Stimulated activated CD8-positive, alpha-beta memory T cell treated with anti-CD3 and anti-CD28 coated beads, Interleukin-7, amount 100 ng/mL, for 4 hours (primary cell): ENCODE measurements at regions not wholly inside any gene's neighbourhood (a gene's known extent, or its start where the extent isn't known, plus 50 kb on each side); places are given as distances from the start of the nearest gene placed in this dataset.
"Not testable (repeated sequence)": the region's sequence is repeated elsewhere in the genome, so short reads cannot be mapped to it uniquely, and the experiment has no call there.

Source experiments
- DNase-seq, 2 donors: peaks; one replicate each; pipeline ENCODE4 v3.0.0-alpha.2; 2020; ENCODE audit warnings: low read depth in 2 of 2

GRCh38 chr6:43935921-43936439 is 166.0 kb downstream of the VEGFA start:
- DNase-seq: no peak

- no peak for DNase-seq
Measured at GRCh38 chr6:43934803-43935602, 165.0 kb downstream of the VEGFA start.

GRCh38 chr6:43934183-43934802 is 164.3 kb downstream of the VEGFA start:
- no peak for DNase-seq

GRCh38 chr6:43933148-43933885 is 163.3 kb downstream of the VEGFA start:
- no peak for DNase-seq

- no peak for DNase-seq
Measured at GRCh38 chr6:43932259-43933147, 162.5 kb downstream of the VEGFA start.

GRCh38 chr6:43931201-43931600 is 161.2 kb downstream of the VEGFA start:
- no peak for DNase-seq

GRCh38 chr6:43930440-43931154 is 160.6 kb downstream of the VEGFA start:
- no peak for DNase-seq

GRCh38 chr6:43929511-43929910 is 159.5 kb downstream of the VEGFA start:
- no peak for DNase-seq

- no peak for DNase-seq
Measured at GRCh38 chr6:43927532-43928210, 157.7 kb downstream of the VEGFA start.

GRCh38 chr6:43926634-43927531 is 156.9 kb downstream of the VEGFA start:
- DNase-seq: no peak

DNA sequence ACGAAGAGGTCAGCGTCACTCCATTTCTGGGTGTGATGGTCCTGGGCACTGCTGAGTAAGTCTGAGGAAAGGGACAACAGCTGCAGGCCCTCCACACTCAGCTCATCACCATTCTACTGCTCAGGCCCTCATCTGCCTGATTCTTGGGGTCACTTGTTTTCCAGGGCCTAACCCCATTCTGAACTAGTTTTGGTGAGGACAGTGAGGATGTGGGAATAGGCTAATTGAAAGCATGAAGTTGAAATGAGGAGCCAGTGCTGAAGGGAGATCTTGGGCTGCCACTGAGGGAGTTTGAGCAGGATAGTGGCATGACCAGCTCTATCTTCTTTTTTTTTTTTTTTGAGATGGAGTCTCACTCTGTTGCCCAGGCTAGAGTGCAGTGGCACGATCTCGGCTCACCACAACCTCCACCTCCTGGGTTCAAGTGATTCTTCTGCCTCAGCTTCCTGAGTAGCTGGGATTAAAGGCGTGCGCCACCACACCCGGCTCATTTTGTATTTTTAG is 155.7 kb downstream of the VEGFA start:
- DNase-seq: not testable (repeated sequence)

GRCh38 chr6:43924222-43924702 is 154.3 kb downstream of the VEGFA start:
- peak; percentile 11 to 56 for DNase-seq

GRCh38 chr6:43923376-43924221 is 153.6 kb downstream of the VEGFA start:
- no peak for DNase-seq

DNA sequence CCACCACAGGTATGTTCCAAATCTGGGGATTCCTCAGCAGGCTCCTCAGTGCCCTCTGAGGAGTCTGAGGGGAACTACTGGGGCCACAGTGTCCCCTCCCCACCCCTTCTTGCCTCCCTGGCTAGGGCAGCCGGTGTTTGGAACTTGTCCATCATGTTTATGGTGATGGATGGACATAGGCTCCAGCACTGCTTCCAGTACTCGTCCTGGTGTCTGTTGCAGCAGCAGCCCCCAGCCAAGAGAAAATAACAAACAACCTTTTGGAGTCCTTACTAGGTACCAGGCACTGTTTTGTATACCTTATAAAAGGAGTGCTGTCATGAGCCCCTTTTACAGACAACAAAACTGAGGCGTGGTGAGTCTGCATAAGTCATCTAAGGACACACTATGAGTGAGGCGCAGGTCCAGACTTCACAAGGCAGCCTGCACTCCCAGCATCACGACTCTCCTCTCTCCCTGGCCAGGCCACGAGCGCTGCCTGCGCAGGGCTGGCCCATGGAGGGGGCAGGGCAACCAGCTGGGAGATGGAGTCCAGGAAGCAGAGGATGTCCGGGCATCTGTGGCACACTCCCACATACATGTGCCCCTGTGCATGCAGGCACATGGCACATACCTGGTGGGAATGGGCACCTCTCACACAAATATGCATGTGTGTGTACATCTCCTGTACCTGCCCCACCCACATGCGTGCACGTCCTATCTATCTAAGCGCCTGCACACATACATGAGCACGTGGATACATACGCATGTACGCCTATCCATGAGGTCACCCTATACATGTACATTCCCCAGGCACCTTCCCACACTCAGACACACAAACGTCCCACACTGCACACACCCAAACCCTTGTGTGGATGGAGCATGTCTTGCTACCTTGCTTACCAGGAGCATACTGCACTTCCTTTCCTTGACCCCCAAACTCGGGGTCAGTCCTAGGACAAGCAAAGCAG is 152.7 kb downstream of the VEGFA start:
- no peak for DNase-seq

DNA sequence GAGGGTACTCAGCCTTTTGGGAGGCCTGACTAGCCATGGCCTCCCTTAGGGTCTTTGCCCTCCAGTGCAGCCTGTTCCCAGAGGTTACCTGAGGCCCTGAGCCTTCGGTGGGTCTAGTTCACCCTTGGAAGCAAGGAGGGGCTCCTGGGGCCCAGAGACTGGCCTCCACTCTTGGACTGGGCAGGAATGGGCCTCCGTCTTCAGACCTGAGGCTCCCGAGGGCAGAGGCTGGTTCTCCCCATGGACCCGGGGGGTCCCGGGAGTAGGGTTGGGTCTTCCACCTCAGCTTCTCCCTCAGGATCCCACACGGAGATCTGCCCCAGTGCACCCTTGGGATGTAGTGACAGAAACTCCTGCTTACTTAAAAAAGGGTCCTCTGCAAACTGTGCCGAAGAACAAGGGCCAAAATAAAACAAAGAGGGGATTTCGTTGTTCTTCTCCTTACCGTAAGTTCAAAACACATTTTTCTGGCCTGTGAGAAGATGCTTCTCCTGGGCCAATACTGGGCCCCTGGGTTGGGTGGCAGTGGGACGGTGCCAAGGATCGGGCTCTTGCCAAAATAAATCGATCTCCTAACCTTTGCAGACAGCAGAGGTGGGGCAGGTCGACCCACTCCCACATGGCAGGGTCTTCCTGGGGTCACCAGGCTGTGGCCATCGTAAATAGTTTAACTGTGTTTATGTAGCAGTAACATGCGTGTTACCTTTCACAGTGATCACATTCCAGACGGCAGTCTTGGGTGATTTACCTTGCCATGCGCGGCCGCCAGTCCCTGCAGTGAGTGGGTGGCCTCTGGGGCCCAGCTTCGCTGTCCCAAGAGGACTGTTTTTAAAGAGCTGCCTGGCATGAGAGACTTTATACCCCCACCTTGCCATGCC is 151.8 kb downstream of the VEGFA start:
- DNase-seq: no peak

DNA sequence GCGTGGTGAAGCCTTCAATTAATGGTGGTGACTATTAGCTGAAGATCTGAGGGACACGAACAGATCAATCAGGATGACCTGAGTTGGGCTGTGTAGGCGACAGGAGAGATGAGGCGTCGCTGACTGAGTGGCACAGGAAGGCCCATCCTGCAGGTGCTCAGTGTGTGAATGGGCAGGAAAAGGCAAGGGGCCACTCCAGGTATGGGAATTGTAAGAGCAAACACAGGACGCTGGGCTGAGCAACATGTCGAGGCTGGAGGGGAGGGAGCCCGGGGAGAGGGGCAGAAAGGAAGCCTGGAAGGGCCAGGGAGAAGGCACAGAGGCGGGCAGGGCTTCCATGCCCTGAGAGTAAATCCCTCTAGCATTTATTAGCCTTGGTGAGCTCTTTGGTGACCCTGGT is 151.0 kb downstream of the VEGFA start:
- no peak for DNase-seq
